H1 (cell line): ENCODE measurements at regions not wholly inside any gene's neighbourhood (a gene's known extent, or its start where the extent isn't known, plus 50 kb on each side); places are given as distances from the start of the nearest gene placed in this dataset.

Source experiments
- CTCF ChIA-PET: fragments of 300-600 bp; sonication (Branson Sonifier 250); formaldehyde crosslinking; loops from one replicate; lab custom pipeline; 2021; ENCODE audit not compliant: partially characterized antibody; lab: Charles Lee
- POLR2A ChIA-PET: fragments of 300-600 bp; sonication (Branson Sonifier 250); formaldehyde crosslinking; loops from one replicate; lab custom pipeline; 2021; ENCODE audit warnings: inconsistent platforms; ENCODE audit not compliant: partially characterized antibody; lab: Charles Lee
- DNase-seq, 2 experiments: peaks; one replicate each; pipeline versions ENCODE4 v3.0.0 to v3.0.0-alpha.2; 2010 to 2022; ENCODE audit warnings: low spot score in 2 of 2, low read depth in 1 of 2, mixed read lengths in 1 of 2
- FAIRE-seq: peaks from 2 replicates; lab custom pipeline; 2011; peaks lifted over from hg19 to GRCh38; lab: Jason Lieb, UNC
- H2AFZ ChIP-seq: 2 replicates; pipeline ENCODE4 v1.8.1; 2012; ENCODE audit warnings: low read length, inconsistent platforms
- H2AK5ac ChIP-seq: 2 replicates; pipeline ENCODE4 v1.6.1; 2013; ENCODE audit warnings: low read depth, low read length
- H2BK120ac ChIP-seq: replicated peaks from 2 replicates; pipeline ENCODE3; 2013; ENCODE audit warnings: low read depth, low read length, inconsistent platforms
- H2BK12ac ChIP-seq: 2 replicates; pipeline ENCODE4 v1.6.1; 2013; ENCODE audit warnings: low read depth, low read length
- H2BK15ac ChIP-seq: 2 replicates; pipeline ENCODE4 v1.6.1; 2013; ENCODE audit warnings: low read length
- H2BK20ac ChIP-seq: 2 replicates; pipeline ENCODE4 v1.6.1; 2013; ENCODE audit warnings: low read length
- H2BK5ac ChIP-seq: 2 replicates; pipeline ENCODE4 v1.6.1; 2013; ENCODE audit warnings: low read depth, low read length
- H3K14ac ChIP-seq: 2 replicates; pipeline ENCODE4 v1.6.1; 2013; ENCODE audit warnings: inconsistent platforms; ENCODE audit not compliant: insufficient read length
- H3K18ac ChIP-seq: 2 replicates; pipeline ENCODE4 v1.6.1; 2013; ENCODE audit warnings: low read length; ENCODE audit errors: extremely low read depth
- H3K23ac ChIP-seq: 2 replicates; pipeline ENCODE4 v1.6.1; 2013; ENCODE audit warnings: inconsistent platforms; ENCODE audit not compliant: insufficient read length
- H3K23me2 ChIP-seq: 2 replicates; pipeline ENCODE4 v1.6.1; 2013; ENCODE audit warnings: low read depth, low read length
- H3K27ac ChIP-seq: 2 replicates; pipeline ENCODE4 v1.6.1; 2011; ENCODE audit warnings: low read depth, low read length, inconsistent platforms
- H3K27me3 ChIP-seq, 4 experiments: replicated peaks in 1 of 4; 1 replicate in 1 of 4; 2 replicates in 3 of 4; pipeline versions ENCODE4 v1.6.1 to v1.8.1; 2011 to 2013; ENCODE audit warnings: low read length in 3 of 4, mild to moderate bottlenecking in 3 of 4, inconsistent platforms in 2 of 4, mixed read lengths in 2 of 4, moderate library complexity in 1 of 4; ENCODE audit not compliant: control insufficient read depth in 3 of 4, insufficient read depth in 3 of 4; ENCODE audit errors: extremely low read depth in 1 of 4
- H3K36me3 ChIP-seq, 4 experiments: 2 replicates each; pipeline versions ENCODE4 v1.6.1 to v1.8.1; 2011 to 2013; ENCODE audit warnings: mild to moderate bottlenecking in 4 of 4, low read length in 3 of 4, moderate library complexity in 2 of 4, control low read depth in 1 of 4, inconsistent platforms in 1 of 4; ENCODE audit not compliant: insufficient read depth in 4 of 4, control insufficient read depth in 2 of 4
- H3K4ac ChIP-seq: replicated peaks from 2 replicates; pipeline ENCODE3; 2013; ENCODE audit warnings: low read length, low read depth, mixed read lengths, inconsistent platforms; ENCODE audit not compliant: insufficient read length
- H3K4me1 ChIP-seq, 4 experiments: replicated peaks in 1 of 4; 1 replicate in 1 of 4; 2 replicates in 3 of 4; pipeline versions ENCODE4 v1.6.1 to v1.8.1; 2011 to 2013; ENCODE audit warnings: low read length in 3 of 4, inconsistent platforms in 2 of 4, mixed read lengths in 1 of 4; ENCODE audit not compliant: insufficient read depth in 4 of 4, control insufficient read depth in 3 of 4
- H3K4me2 ChIP-seq, 2 experiments: 2 replicates each; pipeline versions ENCODE4 v1.6.1 to v1.8.1; 2011 to 2013; ENCODE audit warnings: low read depth in 2 of 2, low read length in 2 of 2, control low read depth in 1 of 2, inconsistent platforms in 1 of 2, mild to moderate bottlenecking in 1 of 2; ENCODE audit not compliant: insufficient read depth in 1 of 2
- H3K4me3 ChIP-seq, 4 experiments: fragments of 200-600, 300-600 bp in 1 of 4; sonication (generic), shearing (Covaris generic), sonication (Bioruptor Twin) in 1 of 4; 2 replicates each; pipeline versions ENCODE4 v1.5.1 to v1.8.1; 2011 to 2016; ENCODE audit warnings: low read length in 4 of 4, low read depth in 3 of 4, control low read depth in 2 of 4, inconsistent platforms in 2 of 4, mild to moderate bottlenecking in 2 of 4, mixed read lengths in 1 of 4, moderate library complexity in 1 of 4; ENCODE audit not compliant: insufficient read depth in 2 of 4; ENCODE audit errors: extremely low read depth in 1 of 4
- H3K56ac ChIP-seq: replicated peaks from 2 replicates; pipeline ENCODE3; 2013; ENCODE audit warnings: low read depth, mild to moderate bottlenecking, mixed read lengths, low read length, inconsistent platforms; ENCODE audit not compliant: insufficient read length
- H3K79me1 ChIP-seq: 2 replicates; pipeline ENCODE4 v1.6.1; 2013; ENCODE audit warnings: low read depth, low read length, control low read depth
- H3K79me2 ChIP-seq, 2 experiments: 2 replicates each; pipeline versions ENCODE4 v1.6.1 to v1.8.1; 2012 to 2013; ENCODE audit warnings: low read length in 2 of 2, mild to moderate bottlenecking in 2 of 2, inconsistent platforms in 1 of 2; ENCODE audit not compliant: insufficient read depth in 2 of 2, control insufficient read depth in 1 of 2
- H3K9ac ChIP-seq, 4 experiments: replicated peaks in 1 of 4; 1 replicate in 1 of 4; 2 replicates in 3 of 4; pipeline versions ENCODE4 v1.6.1 to v1.8.1; 2011 to 2013; ENCODE audit warnings: low read depth in 3 of 4, low read length in 3 of 4, control low read depth in 2 of 4, mild to moderate bottlenecking in 2 of 4, moderate library complexity in 2 of 4, inconsistent platforms in 1 of 4; ENCODE audit errors: extremely low read depth in 1 of 4
- H3K9me3 ChIP-seq, 2 experiments: 2 replicates each; pipeline versions ENCODE4 v1.6.1 to v1.8.1; 2012 to 2013; ENCODE audit warnings: mild to moderate bottlenecking in 2 of 2, moderate library complexity in 2 of 2, control low read depth in 1 of 2, inconsistent platforms in 1 of 2, low read depth in 1 of 2, low read length in 1 of 2, mixed read lengths in 1 of 2; ENCODE audit not compliant: insufficient read depth in 2 of 2
- H4K20me1 ChIP-seq, 2 experiments: replicated peaks in 1 of 2; 2 replicates each; pipeline versions ENCODE3 to v1.8.1; 2011 to 2013; ENCODE audit warnings: inconsistent platforms in 2 of 2, low read length in 2 of 2, mild to moderate bottlenecking in 1 of 2; ENCODE audit not compliant: insufficient read depth in 2 of 2, control insufficient read depth in 1 of 2
- H4K5ac ChIP-seq: 2 replicates; pipeline ENCODE4 v1.6.1; 2013; ENCODE audit warnings: low read length, low read depth, mixed read lengths, inconsistent platforms; ENCODE audit not compliant: insufficient read length
- H4K8ac ChIP-seq: 2 replicates; pipeline ENCODE4 v1.8.0; 2013; ENCODE audit warnings: mild to moderate bottlenecking, moderate library complexity, low read length, inconsistent platforms; ENCODE audit not compliant: insufficient read depth; ENCODE audit errors: extremely low read depth
- H4K91ac ChIP-seq: replicated peaks from 2 replicates; pipeline ENCODE3; 2013; ENCODE audit warnings: low read length, mixed read lengths, inconsistent platforms; ENCODE audit not compliant: insufficient read length
- CHD2 ChIP-seq: IDR thresholded peaks from 2 replicates; pipeline ENCODE4 v1.6.1; 2012; ENCODE audit warnings: low read length, improper control_type of control experiment
- GTF2F1 ChIP-seq: IDR thresholded peaks from 2 replicates; pipeline ENCODE4 v1.6.1; 2012; ENCODE audit warnings: low read depth, low read length, improper control_type of control experiment, borderline replicate concordance
- MAX ChIP-seq: IDR thresholded peaks from 2 replicates; pipeline ENCODE4 v1.6.1; 2012; ENCODE audit warnings: inconsistent platforms
- RAD21 ChIP-seq, 2 experiments: IDR thresholded peaks in 1 of 2; conservative IDR thresholded peaks in 1 of 2; 2 replicates each; pipeline ENCODE4 v1.6.1; 2011; ENCODE audit warnings: low read depth in 2 of 2, low read length in 2 of 2, improper control_type of control experiment in 1 of 2, inconsistent platforms in 1 of 2, mild to moderate bottlenecking in 1 of 2, moderate library complexity in 1 of 2
- SAP30 ChIP-seq: fragments of 300-600 bp; sonication (generic); IDR thresholded peaks from 2 replicates; pipeline ENCODE4 v1.7.1; 2012; ENCODE audit warnings: low read length, moderate library complexity, mild to moderate bottlenecking, inconsistent platforms; ENCODE audit not compliant: insufficient read depth, insufficient replicate concordance
- SP1 ChIP-seq: IDR thresholded peaks from 2 replicates; pipeline ENCODE4 v1.6.1; 2011; ENCODE audit warnings: low read depth, low read length
- TAF7 ChIP-seq: optimal IDR thresholded peaks from 2 replicates; pipeline ENCODE3; 2011; ENCODE audit warnings: low read depth, mild to moderate bottlenecking, inconsistent platforms, low read length, moderate library complexity, borderline replicate concordance
- WGBS, 2 experiments: shearing (Covaris generic) in 1 of 2; methylation state at CpG; one replicate each; pipeline versions ENCODE4 v1.1.6 to v1.1.7; 2013 to 2015; ENCODE audit warnings: low lambda C conversion rate in 2 of 2, mixed read lengths in 2 of 2, inconsistent platforms in 1 of 2, low coverage in 1 of 2, missing lambda C conversion rate in 1 of 2; ENCODE audit not compliant: insufficient replicate concordance in 2 of 2, insufficient coverage in 1 of 2, insufficient read length in 1 of 2; ENCODE audit errors: extremely low coverage in 1 of 2, missing lambda C conversion rate in 1 of 2; 5-methylcytosine and 5-hydroxymethylcytosine counted together
- TF ChIP-seq, protein P1 (sequence below): IDR thresholded peaks from 2 replicates; pipeline ENCODE4 v1.6.1; 2012; ENCODE audit warnings: low read length, inconsistent platforms

DNA sequence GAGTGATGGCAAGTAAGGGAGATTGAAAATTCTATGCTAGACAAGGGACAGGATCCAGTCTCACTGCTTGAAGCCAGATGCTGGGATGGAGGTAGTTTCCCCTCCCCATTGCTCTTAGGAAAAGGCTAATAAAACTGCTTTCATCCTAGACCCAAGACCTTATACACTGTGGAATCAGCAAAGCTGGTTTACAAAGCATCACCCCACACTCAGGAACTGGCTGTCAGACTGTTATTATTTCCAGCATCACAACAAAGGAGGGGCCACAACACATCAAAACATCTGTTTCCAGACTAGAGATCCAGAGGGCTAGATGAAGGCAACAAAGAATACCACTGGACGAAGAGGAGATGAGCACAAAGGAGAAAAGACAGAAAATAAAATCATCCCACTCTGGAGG lies 364.6 kb upstream of the PTGER4 start:
- POLR2A ChIA-PET, result no interaction called here
- H4K8ac ChIP-seq, result no peak overlapping the region
- no peak overlapping the region for H2BK5ac ChIP-seq
- DNase-seq (no peak), FAIRE-seq (no peak)
- H2AFZ ChIP-seq, result no peak overlapping the region
- no peak overlapping the region for H3K14ac ChIP-seq
- CTCF ChIA-PET, result no interaction called here
- no peaks in the 10 kb centered on the region for H3K36me3 ChIP-seq
- H2BK15ac ChIP-seq, result no peak overlapping the region
- H3K79me2 ChIP-seq, result no peaks in the 10 kb centered on the region
- H4K20me1 ChIP-seq, result no peaks in the 10 kb centered on the region
- H3K9ac ChIP-seq, result no peak overlapping the region
- H4K5ac ChIP-seq, result no peak overlapping the region
- no peaks in the 10 kb centered on the region; the same call in 1 of the 2 replicates for H3K23me2 ChIP-seq
- H3K27me3 ChIP-seq, result no peaks in the 10 kb centered on the region
- no peak overlapping the region for H3K27ac ChIP-seq
- no peak overlapping the region for H2BK12ac ChIP-seq
- no peak overlapping the region for H3K4me2 ChIP-seq
- H2BK120ac ChIP-seq, result no peak overlapping the region
- no peak overlapping the region for H3K4me3 ChIP-seq
- H3K9me3 ChIP-seq, result no peaks in the 10 kb centered on the region
- TF ChIP-seq TAF7 (no peak), GTF2F1 (no peak), SP1 (no peak), SAP30 (no peak), RAD21 (IDR thresholded peaks at IDR 0.05 in 1 of 2, conservative IDR thresholded peaks at IDR 0.05 in 1 of 2; ENCODE audit: low read depth in 2 of 2, low read length in 2 of 2) (no peak), MAX (no peak), CHD2 (no peak)
- TF ChIP-seq, protein P1, sequence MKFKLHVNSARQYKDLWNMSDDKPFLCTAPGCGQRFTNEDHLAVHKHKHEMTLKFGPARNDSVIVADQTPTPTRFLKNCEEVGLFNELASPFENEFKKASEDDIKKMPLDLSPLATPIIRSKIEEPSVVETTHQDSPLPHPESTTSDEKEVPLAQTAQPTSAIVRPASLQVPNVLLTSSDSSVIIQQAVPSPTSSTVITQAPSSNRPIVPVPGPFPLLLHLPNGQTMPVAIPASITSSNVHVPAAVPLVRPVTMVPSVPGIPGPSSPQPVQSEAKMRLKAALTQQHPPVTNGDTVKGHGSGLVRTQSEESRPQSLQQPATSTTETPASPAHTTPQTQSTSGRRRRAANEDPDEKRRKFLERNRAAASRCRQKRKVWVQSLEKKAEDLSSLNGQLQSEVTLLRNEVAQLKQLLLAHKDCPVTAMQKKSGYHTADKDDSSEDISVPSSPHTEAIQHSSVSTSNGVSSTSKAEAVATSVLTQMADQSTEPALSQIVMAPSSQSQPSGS, result no peak
- no peaks in the 10 kb centered on the region for H3K4me1 ChIP-seq
- H3K18ac ChIP-seq, result no peak overlapping the region
- no peak overlapping the region for H3K4ac ChIP-seq
- no peaks in the 10 kb centered on the region for H3K79me1 ChIP-seq
- peak overlapping the region; percentile 16; the same call in 1 of the 2 replicates for H2AK5ac ChIP-seq
- no peak overlapping the region for H4K91ac ChIP-seq
- H2BK20ac ChIP-seq, result no peak overlapping the region
- WGBS, 2 experiments, result 80% methylated on average over 1 of the region's 1 CpG; no CpG with 5 or more reads in 1 of the 2 experiments
- H3K56ac ChIP-seq, result no peak overlapping the region
- no peak overlapping the region for H3K23ac ChIP-seq
